ENCODE measurements at regions not wholly inside any gene's neighbourhood (a gene's known extent, or its start where the extent isn't known, plus 50 kb on each side); places are given as distances from the start of the nearest gene placed in this dataset.

DNA sequence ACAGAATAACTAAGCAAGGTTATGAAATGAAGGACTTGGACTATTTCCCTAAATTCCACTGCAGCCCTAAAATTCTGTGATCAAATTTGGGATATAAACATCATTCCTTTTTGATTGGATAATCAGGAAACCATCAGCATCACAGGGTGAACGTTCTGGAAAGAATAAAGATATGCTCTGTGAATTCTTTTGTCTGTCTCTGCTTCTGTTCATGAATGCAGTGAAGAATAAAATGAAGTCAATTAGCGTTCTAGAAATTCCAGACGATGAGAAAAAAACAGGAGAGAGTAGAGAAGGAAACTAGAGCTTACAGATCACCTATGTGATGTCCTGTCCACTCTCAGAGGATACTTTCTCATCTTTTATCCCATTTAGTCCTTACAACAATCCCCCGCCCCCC is 295.1 kb upstream of the SOX9 start:
- H3K4me1 Mint-ChIP-seq = peaks cover 56% of the 10 kb centered on the region
- no peaks in the 10 kb centered on the region for H3K36me3 Mint-ChIP-seq
- no peak for ATAC-seq
- ChIA-PET CTCF (no interaction called here), POLR2A (no interaction called here)
- no peaks in the 10 kb centered on the region for H3K9me3 Mint-ChIP-seq
- TF ChIP-seq JAZF1 (CRISPR knock-in tag; IDR thresholded peaks at IDR 0.05) (no peak), MXD4 (CRISPR knock-in tag; IDR thresholded peaks at IDR 0.05; ENCODE audit: borderline replicate concordance) (no peak), GRHL2 (CRISPR knock-in tag; IDR thresholded peaks at IDR 0.05; ENCODE audit: insufficient replicate concordance, severe bottlenecking) (no peak)
- TF ChIP-seq, protein P1, sequence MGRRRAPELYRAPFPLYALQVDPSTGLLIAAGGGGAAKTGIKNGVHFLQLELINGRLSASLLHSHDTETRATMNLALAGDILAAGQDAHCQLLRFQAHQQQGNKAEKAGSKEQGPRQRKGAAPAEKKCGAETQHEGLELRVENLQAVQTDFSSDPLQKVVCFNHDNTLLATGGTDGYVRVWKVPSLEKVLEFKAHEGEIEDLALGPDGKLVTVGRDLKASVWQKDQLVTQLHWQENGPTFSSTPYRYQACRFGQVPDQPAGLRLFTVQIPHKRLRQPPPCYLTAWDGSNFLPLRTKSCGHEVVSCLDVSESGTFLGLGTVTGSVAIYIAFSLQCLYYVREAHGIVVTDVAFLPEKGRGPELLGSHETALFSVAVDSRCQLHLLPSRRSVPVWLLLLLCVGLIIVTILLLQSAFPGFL (CRISPR knock-in tag; IDR thresholded peaks at IDR 0.05; ENCODE audit: borderline replicate concordance) = no peak
- TF ChIP-seq, protein P2, sequence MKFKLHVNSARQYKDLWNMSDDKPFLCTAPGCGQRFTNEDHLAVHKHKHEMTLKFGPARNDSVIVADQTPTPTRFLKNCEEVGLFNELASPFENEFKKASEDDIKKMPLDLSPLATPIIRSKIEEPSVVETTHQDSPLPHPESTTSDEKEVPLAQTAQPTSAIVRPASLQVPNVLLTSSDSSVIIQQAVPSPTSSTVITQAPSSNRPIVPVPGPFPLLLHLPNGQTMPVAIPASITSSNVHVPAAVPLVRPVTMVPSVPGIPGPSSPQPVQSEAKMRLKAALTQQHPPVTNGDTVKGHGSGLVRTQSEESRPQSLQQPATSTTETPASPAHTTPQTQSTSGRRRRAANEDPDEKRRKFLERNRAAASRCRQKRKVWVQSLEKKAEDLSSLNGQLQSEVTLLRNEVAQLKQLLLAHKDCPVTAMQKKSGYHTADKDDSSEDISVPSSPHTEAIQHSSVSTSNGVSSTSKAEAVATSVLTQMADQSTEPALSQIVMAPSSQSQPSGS (CRISPR knock-in tag; IDR thresholded peaks at IDR 0.05; ENCODE audit: borderline replicate concordance, low read depth) = no peak
- TF ChIP-seq, protein P3, sequence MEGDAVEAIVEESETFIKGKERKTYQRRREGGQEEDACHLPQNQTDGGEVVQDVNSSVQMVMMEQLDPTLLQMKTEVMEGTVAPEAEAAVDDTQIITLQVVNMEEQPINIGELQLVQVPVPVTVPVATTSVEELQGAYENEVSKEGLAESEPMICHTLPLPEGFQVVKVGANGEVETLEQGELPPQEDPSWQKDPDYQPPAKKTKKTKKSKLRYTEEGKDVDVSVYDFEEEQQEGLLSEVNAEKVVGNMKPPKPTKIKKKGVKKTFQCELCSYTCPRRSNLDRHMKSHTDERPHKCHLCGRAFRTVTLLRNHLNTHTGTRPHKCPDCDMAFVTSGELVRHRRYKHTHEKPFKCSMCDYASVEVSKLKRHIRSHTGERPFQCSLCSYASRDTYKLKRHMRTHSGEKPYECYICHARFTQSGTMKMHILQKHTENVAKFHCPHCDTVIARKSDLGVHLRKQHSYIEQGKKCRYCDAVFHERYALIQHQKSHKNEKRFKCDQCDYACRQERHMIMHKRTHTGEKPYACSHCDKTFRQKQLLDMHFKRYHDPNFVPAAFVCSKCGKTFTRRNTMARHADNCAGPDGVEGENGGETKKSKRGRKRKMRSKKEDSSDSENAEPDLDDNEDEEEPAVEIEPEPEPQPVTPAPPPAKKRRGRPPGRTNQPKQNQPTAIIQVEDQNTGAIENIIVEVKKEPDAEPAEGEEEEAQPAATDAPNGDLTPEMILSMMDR (IDR thresholded peaks at IDR 0.05) = no peak
- TF ChIP-seq, protein P4, sequence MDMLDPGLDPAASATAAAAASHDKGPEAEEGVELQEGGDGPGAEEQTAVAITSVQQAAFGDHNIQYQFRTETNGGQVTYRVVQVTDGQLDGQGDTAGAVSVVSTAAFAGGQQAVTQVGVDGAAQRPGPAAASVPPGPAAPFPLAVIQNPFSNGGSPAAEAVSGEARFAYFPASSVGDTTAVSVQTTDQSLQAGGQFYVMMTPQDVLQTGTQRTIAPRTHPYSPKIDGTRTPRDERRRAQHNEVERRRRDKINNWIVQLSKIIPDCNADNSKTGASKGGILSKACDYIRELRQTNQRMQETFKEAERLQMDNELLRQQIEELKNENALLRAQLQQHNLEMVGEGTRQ (CRISPR knock-in tag; IDR thresholded peaks at IDR 0.05) = no peak
- no peak for DNase-seq (ENCODE audit: low spot score)
- H3K27me3 Mint-ChIP-seq (ENCODE audit: low read depth) = no peaks in the 10 kb centered on the region; the same call in 1 of the 2 replicates
- H3K27ac Mint-ChIP-seq = no peak overlapping the region
- no peak overlapping the region for H3K4me3 Mint-ChIP-seq

DNA sequence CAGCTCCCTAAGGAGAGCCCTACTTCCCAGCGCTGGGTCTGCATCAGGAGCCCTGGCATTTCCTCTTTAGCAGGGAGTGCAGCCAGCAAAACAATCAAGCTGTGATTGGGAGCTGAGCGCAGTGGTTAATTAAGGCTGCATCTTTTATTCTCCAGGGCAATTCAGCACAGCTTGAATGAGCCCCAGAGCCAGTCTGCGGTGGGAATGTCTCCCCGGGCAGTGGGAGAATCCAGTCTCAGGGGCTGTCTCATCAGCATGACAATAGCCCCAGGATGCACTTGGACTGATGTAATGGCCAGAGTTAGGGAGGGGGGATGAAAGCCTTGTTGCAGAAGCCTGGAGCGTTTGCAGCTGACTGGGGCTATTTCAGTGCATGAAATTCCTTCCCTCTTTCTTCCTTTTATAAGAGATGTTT is 292.6 kb upstream of the SOX9 start:
- Mint-ChIP-seq H3K36me3 (no peaks in the 10 kb centered on the region), H3K9me3 (no peaks in the 10 kb centered on the region), H3K27ac (peak overlapping the region; percentile 58), H3K4me3 (no peak overlapping the region), H3K27me3 (ENCODE audit: low read depth) (no peaks in the 10 kb centered on the region; the same call in 1 of the 2 replicates), H3K4me1 (peaks cover 67% of the 10 kb centered on the region)
- peak; percentile 89 for DNase-seq (ENCODE audit: low spot score)
- ChIA-PET POLR2A (no interaction called here), CTCF (interaction anchor here (0.9 kb wide), 1 partner anchor 367 kb away, joined by 3 read pairs; no protein-coding TSS in a partner anchor)
- peak; percentile 93 for ATAC-seq
- TF ChIP-seq, protein P5, sequence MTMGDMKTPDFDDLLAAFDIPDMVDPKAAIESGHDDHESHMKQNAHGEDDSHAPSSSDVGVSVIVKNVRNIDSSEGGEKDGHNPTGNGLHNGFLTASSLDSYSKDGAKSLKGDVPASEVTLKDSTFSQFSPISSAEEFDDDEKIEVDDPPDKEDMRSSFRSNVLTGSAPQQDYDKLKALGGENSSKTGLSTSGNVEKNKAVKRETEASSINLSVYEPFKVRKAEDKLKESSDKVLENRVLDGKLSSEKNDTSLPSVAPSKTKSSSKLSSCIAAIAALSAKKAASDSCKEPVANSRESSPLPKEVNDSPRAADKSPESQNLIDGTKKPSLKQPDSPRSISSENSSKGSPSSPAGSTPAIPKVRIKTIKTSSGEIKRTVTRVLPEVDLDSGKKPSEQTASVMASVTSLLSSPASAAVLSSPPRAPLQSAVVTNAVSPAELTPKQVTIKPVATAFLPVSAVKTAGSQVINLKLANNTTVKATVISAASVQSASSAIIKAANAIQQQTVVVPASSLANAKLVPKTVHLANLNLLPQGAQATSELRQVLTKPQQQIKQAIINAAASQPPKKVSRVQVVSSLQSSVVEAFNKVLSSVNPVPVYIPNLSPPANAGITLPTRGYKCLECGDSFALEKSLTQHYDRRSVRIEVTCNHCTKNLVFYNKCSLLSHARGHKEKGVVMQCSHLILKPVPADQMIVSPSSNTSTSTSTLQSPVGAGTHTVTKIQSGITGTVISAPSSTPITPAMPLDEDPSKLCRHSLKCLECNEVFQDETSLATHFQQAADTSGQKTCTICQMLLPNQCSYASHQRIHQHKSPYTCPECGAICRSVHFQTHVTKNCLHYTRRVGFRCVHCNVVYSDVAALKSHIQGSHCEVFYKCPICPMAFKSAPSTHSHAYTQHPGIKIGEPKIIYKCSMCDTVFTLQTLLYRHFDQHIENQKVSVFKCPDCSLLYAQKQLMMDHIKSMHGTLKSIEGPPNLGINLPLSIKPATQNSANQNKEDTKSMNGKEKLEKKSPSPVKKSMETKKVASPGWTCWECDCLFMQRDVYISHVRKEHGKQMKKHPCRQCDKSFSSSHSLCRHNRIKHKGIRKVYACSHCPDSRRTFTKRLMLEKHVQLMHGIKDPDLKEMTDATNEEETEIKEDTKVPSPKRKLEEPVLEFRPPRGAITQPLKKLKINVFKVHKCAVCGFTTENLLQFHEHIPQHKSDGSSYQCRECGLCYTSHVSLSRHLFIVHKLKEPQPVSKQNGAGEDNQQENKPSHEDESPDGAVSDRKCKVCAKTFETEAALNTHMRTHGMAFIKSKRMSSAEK (CRISPR knock-in tag; IDR thresholded peaks at IDR 0.05; ENCODE audit: borderline replicate concordance) = peak; percentile 97
- TF ChIP-seq MXD4 (CRISPR knock-in tag; IDR thresholded peaks at IDR 0.05; ENCODE audit: borderline replicate concordance) = no peak
- TF ChIP-seq JUN (CRISPR knock-in tag; IDR thresholded peaks at IDR 0.05) = peak; percentile 35; the same call in 1 of the 2 replicates
- no peak for TF ChIP-seq HMGA2 (CRISPR knock-in tag; IDR thresholded peaks at IDR 0.05)
- TF ChIP-seq, protein P6, sequence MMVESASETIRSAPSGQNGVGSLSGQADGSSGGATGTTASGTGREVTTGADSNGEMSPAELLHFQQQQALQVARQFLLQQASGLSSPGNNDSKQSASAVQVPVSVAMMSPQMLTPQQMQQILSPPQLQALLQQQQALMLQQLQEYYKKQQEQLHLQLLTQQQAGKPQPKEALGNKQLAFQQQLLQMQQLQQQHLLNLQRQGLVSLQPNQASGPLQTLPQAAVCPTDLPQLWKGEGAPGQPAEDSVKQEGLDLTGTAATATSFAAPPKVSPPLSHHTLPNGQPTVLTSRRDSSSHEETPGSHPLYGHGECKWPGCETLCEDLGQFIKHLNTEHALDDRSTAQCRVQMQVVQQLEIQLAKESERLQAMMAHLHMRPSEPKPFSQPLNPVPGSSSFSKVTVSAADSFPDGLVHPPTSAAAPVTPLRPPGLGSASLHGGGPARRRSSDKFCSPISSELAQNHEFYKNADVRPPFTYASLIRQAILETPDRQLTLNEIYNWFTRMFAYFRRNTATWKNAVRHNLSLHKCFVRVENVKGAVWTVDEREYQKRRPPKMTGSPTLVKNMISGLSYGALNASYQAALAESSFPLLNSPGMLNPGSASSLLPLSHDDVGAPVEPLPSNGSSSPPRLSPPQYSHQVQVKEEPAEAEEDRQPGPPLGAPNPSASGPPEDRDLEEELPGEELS (CRISPR knock-in tag; IDR thresholded peaks at IDR 0.05) = peak; percentile 69; the same call in 1 of the 2 replicates
- no peak for TF ChIP-seq PRRX2 (CRISPR knock-in tag; IDR thresholded peaks at IDR 0.05)
- peak; percentile 87; the same call in 1 of the 2 replicates for TF ChIP-seq CBFB (CRISPR knock-in tag; IDR thresholded peaks at IDR 0.05; ENCODE audit: low read depth)
- TF ChIP-seq, protein P7, sequence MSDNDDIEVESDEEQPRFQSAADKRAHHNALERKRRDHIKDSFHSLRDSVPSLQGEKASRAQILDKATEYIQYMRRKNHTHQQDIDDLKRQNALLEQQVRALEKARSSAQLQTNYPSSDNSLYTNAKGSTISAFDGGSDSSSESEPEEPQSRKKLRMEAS (CRISPR knock-in tag; IDR thresholded peaks at IDR 0.05) = 0 out of 2 replicates have a peak, but pooled peaks have one; percentile 33
- TF ChIP-seq ZNF423 (CRISPR knock-in tag; IDR thresholded peaks at IDR 0.05) = peak; percentile 69; the same call in 1 of the 2 replicates
- TF ChIP-seq, protein P8, sequence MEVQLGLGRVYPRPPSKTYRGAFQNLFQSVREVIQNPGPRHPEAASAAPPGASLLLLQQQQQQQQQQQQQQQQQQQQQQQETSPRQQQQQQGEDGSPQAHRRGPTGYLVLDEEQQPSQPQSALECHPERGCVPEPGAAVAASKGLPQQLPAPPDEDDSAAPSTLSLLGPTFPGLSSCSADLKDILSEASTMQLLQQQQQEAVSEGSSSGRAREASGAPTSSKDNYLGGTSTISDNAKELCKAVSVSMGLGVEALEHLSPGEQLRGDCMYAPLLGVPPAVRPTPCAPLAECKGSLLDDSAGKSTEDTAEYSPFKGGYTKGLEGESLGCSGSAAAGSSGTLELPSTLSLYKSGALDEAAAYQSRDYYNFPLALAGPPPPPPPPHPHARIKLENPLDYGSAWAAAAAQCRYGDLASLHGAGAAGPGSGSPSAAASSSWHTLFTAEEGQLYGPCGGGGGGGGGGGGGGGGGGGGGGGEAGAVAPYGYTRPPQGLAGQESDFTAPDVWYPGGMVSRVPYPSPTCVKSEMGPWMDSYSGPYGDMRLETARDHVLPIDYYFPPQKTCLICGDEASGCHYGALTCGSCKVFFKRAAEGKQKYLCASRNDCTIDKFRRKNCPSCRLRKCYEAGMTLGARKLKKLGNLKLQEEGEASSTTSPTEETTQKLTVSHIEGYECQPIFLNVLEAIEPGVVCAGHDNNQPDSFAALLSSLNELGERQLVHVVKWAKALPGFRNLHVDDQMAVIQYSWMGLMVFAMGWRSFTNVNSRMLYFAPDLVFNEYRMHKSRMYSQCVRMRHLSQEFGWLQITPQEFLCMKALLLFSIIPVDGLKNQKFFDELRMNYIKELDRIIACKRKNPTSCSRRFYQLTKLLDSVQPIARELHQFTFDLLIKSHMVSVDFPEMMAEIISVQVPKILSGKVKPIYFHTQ (CRISPR knock-in tag; IDR thresholded peaks at IDR 0.05) = no peak
- peak; percentile 66; the same call in 1 of the 2 replicates for TF ChIP-seq FOXK1 (CRISPR knock-in tag; IDR thresholded peaks at IDR 0.05)
- 0 out of 2 replicates have a peak, but pooled peaks have one; percentile 34 for TF ChIP-seq ZBTB21 (CRISPR knock-in tag; IDR thresholded peaks at IDR 0.05; ENCODE audit: borderline replicate concordance)
